OCI-LY7 (cell line): ENCODE measurements at regions not wholly inside any gene's neighbourhood (a gene's known extent, or its start where the extent isn't known, plus 50 kb on each side); places are given as distances from the start of the nearest gene placed in this dataset.

ENCODE experiments used
- BruUV-seq: library from RNA; stranded (reverse); fragments of 400-500 nt; replicated peaks from 2 replicates; lab custom pipeline; 2021; lab: Mats Ljungman, UMichigan
- CTCF ChIA-PET: fragments of 300-600 bp; sonication (Branson Sonifier 250); formaldehyde crosslinking; loops from one replicate; lab custom pipeline; 2022; ENCODE audit warnings: antibody characterized with exemption; ENCODE audit not compliant: unreplicated experiment; lab: Charles Lee
- POLR2A ChIA-PET: fragments of 300-600 bp; sonication (Branson Sonifier 250); formaldehyde crosslinking; loops from one replicate; lab custom pipeline; 2022; ENCODE audit warnings: antibody characterized with exemption; lab: Charles Lee
- DNase-seq: peaks from one replicate; pipeline ENCODE4 v3.0.0-alpha.2; 2015; ENCODE audit warnings: low spot score
- H2AFZ ChIP-seq: fragments of 200-600 bp; sonication (generic), shearing (Covaris generic); 2 replicates; pipeline ENCODE4 v1.6.1; 2014; ENCODE audit warnings: mild to moderate bottlenecking, antibody characterized with exemption, low read length, moderate library complexity
- H3K27ac ChIP-seq: fragments of 200-600 bp; sonication (generic); 2 replicates; pipeline ENCODE4 v1.5.1; 2014; ENCODE audit warnings: mixed run types, low read depth, mild to moderate bottlenecking, moderate library complexity, low read length, inconsistent platforms; ENCODE audit not compliant: poor library complexity, severe bottlenecking
- H3K36me3 ChIP-seq: fragments of 200-600 bp; sonication (generic); 2 replicates; pipeline ENCODE4 v1.6.1; 2014; ENCODE audit warnings: mild to moderate bottlenecking, antibody characterized with exemption, low read length, moderate library complexity, mixed read lengths; ENCODE audit not compliant: insufficient read depth
- H3K4me1 ChIP-seq: fragments of 200-600 bp; sonication (generic); 2 replicates; pipeline ENCODE4 v1.5.1; 2014; ENCODE audit warnings: mild to moderate bottlenecking, low read length; ENCODE audit not compliant: insufficient read depth, poor library complexity, severe bottlenecking
- H3K4me2 ChIP-seq: fragments of 200-600 bp; sonication (generic); 2 replicates; pipeline ENCODE4 v1.6.1; 2014; ENCODE audit warnings: mild to moderate bottlenecking, low read length
- H3K4me3 ChIP-seq: fragments of 200-600 bp; sonication (generic); 2 replicates; pipeline ENCODE4 v1.5.1; 2014; ENCODE audit warnings: mild to moderate bottlenecking, low read depth, low read length; ENCODE audit not compliant: poor library complexity, severe bottlenecking
- H3K79me2 ChIP-seq: fragments of 200-600 bp; sonication (generic); 2 replicates; pipeline ENCODE4 v1.6.1; 2016; ENCODE audit warnings: low read depth, mild to moderate bottlenecking, low read length, moderate library complexity, mixed read lengths; ENCODE audit not compliant: insufficient read depth
- H3K9me2 ChIP-seq: fragments of 200-600 bp; sonication (generic); 2 replicates; pipeline ENCODE4 v1.6.1; 2016; ENCODE audit warnings: mild to moderate bottlenecking, low read length, mixed read lengths; ENCODE audit not compliant: insufficient read depth
- H3K9me3 ChIP-seq: fragments of 200-600 bp; sonication (generic); 2 replicates; pipeline ENCODE4 v1.6.1; 2014; ENCODE audit warnings: mild to moderate bottlenecking, mixed run types, low read length, mixed read lengths
- H4K20me1 ChIP-seq: fragments of 200-600 bp; sonication (generic); 2 replicates; pipeline ENCODE4 v1.6.1; 2014; ENCODE audit warnings: mild to moderate bottlenecking, antibody characterized with exemption, low read length, moderate library complexity, mixed read lengths; ENCODE audit not compliant: insufficient read depth
- CTCF ChIP-seq: fragments of 200-600 bp; sonication (generic); conservative IDR thresholded peaks from 2 replicates; pipeline ENCODE4 v1.5.1; 2014; ENCODE audit warnings: mild to moderate bottlenecking, antibody characterized with exemption, low read length, moderate library complexity, mixed read lengths
- EZH2phosphoT487 ChIP-seq: fragments of 200-600 bp; sonication (generic); IDR thresholded peaks from 2 replicates; pipeline ENCODE4 v1.6.1; 2018; ENCODE audit warnings: low read depth, borderline replicate concordance, mild to moderate bottlenecking, mixed run types, antibody characterized with exemption, low read length, moderate library complexity, mixed read lengths
- intact Hi-C: fragments of 100-400 bp; cut with micrococcal nuclease; formaldehyde crosslinking; loops from one replicate; pipeline ENCODE4 v1.10.0; 2022; ENCODE audit not compliant: unreplicated experiment

GRCh38 chr7:89477991-89478390 is 676.3 kb upstream of the STEAP1 start:
- no peak overlapping the region for H2AFZ ChIP-seq
- TF ChIP-seq EZH2phosphoT487 (no peak), CTCF (no peak)
- H3K9me3 ChIP-seq: no peaks in the 10 kb centered on the region
- intact Hi-C loops: no loop called here
- H3K9me2 ChIP-seq: no peaks in the 10 kb centered on the region
- no peaks in the 10 kb centered on the region for H3K36me3 ChIP-seq
- H4K20me1 ChIP-seq: no peaks in the 10 kb centered on the region
- no peak overlapping the region for H3K4me2 ChIP-seq
- H3K4me1 ChIP-seq: no peaks in the 10 kb centered on the region
- DNase-seq: no peak
- POLR2A ChIA-PET: no interaction called here
- no TSS peak for BruUV-seq
- CTCF ChIA-PET: no interaction called here
- H3K4me3 ChIP-seq: no peak overlapping the region
- no peaks in the 10 kb centered on the region for H3K79me2 ChIP-seq
- no peak overlapping the region for H3K27ac ChIP-seq

- Histone ChIP-seq H3K36me3 (no peaks in the 10 kb centered on the region), H2AFZ (no peak overlapping the region), H3K4me3 (no peak overlapping the region), H3K27ac (no peak overlapping the region), H3K9me2 (no peaks in the 10 kb centered on the region), H3K79me2 (no peaks in the 10 kb centered on the region), H3K9me3 (no peaks in the 10 kb centered on the region), H3K4me2 (no peak overlapping the region), H3K4me1 (no peaks in the 10 kb centered on the region), H4K20me1 (no peaks in the 10 kb centered on the region)
- BruUV-seq: no TSS peak
- ChIA-PET CTCF (no interaction called here), POLR2A (no interaction called here)
- intact Hi-C loops: no loop called here
- DNase-seq: no peak
- TF ChIP-seq CTCF (no peak), EZH2phosphoT487 (no peak)
These were observed 658.6 kb upstream of the STEAP1 start for GRCh38 chr7:89495704-89496103.

GRCh38 chr7:89500084-89500483 is 654.2 kb upstream of the STEAP1 start:
- no peak overlapping the region for H3K27ac ChIP-seq
- CTCF ChIA-PET: no interaction called here
- H2AFZ ChIP-seq: no peak overlapping the region
- H3K4me2 ChIP-seq: no peak overlapping the region
- H3K79me2 ChIP-seq: no peaks in the 10 kb centered on the region
- no peak for TF ChIP-seq CTCF
- no peak for TF ChIP-seq EZH2phosphoT487
- H3K4me1 ChIP-seq: no peaks in the 10 kb centered on the region
- BruUV-seq: no TSS peak
- no peak for DNase-seq
- H3K4me3 ChIP-seq: no peak overlapping the region
- no peaks in the 10 kb centered on the region for H3K9me2 ChIP-seq
- H4K20me1 ChIP-seq: no peaks in the 10 kb centered on the region
- intact Hi-C loops: no loop called here
- no peaks in the 10 kb centered on the region for H3K9me3 ChIP-seq
- POLR2A ChIA-PET: no interaction called here
- H3K36me3 ChIP-seq: no peaks in the 10 kb centered on the region
